ENCODE measurements at regions not wholly inside any gene's neighbourhood (a gene's known extent, or its start where the extent isn't known, plus 50 kb on each side); places are given as distances from the start of the nearest gene placed in this dataset.

DNA sequence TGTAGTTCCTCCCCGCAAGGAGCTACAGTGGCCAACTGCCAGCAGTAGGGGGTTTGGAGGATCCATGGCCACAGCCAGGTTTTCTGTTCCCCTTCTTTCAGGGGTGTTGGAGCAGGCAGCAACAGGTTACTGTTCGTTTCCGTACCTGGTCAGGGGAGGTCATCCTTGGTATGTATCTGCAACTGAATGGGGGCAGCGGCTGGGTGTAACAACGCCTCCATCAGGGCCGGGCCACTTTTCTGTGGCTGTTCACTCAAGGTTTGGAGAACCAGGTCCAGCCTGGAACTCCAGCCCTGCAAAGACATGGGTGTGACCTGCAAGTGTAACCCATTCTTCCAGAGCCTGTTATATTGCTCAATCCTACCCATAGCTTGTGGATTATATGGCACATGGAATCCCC, 732.3 kb upstream of the MIR17HG start:
- TF ChIP-seq, protein P1, sequence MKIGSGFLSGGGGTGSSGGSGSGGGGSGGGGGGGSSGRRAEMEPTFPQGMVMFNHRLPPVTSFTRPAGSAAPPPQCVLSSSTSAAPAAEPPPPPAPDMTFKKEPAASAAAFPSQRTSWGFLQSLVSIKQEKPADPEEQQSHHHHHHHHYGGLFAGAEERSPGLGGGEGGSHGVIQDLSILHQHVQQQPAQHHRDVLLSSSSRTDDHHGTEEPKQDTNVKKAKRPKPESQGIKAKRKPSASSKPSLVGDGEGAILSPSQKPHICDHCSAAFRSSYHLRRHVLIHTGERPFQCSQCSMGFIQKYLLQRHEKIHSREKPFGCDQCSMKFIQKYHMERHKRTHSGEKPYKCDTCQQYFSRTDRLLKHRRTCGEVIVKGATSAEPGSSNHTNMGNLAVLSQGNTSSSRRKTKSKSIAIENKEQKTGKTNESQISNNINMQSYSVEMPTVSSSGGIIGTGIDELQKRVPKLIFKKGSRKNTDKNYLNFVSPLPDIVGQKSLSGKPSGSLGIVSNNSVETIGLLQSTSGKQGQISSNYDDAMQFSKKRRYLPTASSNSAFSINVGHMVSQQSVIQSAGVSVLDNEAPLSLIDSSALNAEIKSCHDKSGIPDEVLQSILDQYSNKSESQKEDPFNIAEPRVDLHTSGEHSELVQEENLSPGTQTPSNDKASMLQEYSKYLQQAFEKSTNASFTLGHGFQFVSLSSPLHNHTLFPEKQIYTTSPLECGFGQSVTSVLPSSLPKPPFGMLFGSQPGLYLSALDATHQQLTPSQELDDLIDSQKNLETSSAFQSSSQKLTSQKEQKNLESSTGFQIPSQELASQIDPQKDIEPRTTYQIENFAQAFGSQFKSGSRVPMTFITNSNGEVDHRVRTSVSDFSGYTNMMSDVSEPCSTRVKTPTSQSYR (CRISPR knock-in tag; IDR thresholded peaks at IDR 0.05) = no peak
- TF ChIP-seq, protein P2, sequence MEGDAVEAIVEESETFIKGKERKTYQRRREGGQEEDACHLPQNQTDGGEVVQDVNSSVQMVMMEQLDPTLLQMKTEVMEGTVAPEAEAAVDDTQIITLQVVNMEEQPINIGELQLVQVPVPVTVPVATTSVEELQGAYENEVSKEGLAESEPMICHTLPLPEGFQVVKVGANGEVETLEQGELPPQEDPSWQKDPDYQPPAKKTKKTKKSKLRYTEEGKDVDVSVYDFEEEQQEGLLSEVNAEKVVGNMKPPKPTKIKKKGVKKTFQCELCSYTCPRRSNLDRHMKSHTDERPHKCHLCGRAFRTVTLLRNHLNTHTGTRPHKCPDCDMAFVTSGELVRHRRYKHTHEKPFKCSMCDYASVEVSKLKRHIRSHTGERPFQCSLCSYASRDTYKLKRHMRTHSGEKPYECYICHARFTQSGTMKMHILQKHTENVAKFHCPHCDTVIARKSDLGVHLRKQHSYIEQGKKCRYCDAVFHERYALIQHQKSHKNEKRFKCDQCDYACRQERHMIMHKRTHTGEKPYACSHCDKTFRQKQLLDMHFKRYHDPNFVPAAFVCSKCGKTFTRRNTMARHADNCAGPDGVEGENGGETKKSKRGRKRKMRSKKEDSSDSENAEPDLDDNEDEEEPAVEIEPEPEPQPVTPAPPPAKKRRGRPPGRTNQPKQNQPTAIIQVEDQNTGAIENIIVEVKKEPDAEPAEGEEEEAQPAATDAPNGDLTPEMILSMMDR (IDR thresholded peaks at IDR 0.05) = no peak
- no peak for TF ChIP-seq TEAD4 (CRISPR knock-in tag; IDR thresholded peaks at IDR 0.05)
- no peak for TF ChIP-seq SP1 (CRISPR knock-in tag; conservative IDR thresholded peaks at IDR 0.05)
- TF ChIP-seq ZNF317 (CRISPR knock-in tag; IDR thresholded peaks at IDR 0.05; ENCODE audit: borderline replicate concordance, low read depth) = no peak
- no peak for TF ChIP-seq NR3C1 (CRISPR knock-in tag; conservative IDR thresholded peaks at IDR 0.05; ENCODE audit: low read depth)
- TF ChIP-seq, protein P3, sequence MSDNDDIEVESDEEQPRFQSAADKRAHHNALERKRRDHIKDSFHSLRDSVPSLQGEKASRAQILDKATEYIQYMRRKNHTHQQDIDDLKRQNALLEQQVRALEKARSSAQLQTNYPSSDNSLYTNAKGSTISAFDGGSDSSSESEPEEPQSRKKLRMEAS (CRISPR knock-in tag; IDR thresholded peaks at IDR 0.05) = no peak
- TF ChIP-seq MXD4 (CRISPR knock-in tag; IDR thresholded peaks at IDR 0.05; ENCODE audit: borderline replicate concordance) = no peak
- TF ChIP-seq FOXP1 (CRISPR knock-in tag; IDR thresholded peaks at IDR 0.05; ENCODE audit: borderline replicate concordance) = no peak
- no peak for TF ChIP-seq TEAD1 (CRISPR knock-in tag; IDR thresholded peaks at IDR 0.05)
- TF ChIP-seq, protein P4, sequence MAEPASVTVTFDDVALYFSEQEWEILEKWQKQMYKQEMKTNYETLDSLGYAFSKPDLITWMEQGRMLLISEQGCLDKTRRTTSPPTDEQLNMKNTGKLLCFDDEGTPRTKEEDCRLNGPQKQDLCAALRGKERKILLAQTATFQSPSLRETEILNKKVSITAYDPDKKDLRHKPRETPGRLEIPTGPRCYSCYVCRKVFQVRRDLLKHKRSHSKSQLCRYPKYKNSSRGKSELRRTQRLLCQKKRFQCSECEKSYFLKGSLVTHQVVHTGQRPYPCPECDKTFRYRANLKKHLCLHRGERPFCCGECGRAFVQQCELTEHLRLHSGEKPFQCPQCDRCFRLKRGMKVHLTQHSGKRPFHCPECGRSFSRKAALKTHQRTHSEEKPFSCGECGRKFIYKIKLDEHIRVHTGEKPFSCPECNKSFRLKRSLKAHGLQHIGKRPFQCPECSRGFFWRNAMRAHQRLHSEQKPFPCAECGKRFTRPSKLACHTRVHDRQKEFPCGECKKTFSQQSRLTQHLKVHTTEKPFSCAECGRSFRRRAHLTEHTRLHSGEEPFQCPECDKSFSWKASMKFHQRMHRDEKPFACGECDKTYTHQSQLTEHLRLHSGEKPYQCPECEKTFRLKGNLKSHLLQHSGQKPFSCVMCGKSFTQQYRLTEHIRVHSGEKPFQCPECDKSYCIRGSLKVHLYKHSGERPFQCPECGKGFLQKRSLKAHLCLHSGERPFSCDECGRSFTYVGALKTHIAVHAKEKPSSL (CRISPR knock-in tag; conservative IDR thresholded peaks at IDR 0.05) = no peak
